ENCODE measurements at regions not wholly inside any gene's neighbourhood (a gene's known extent, or its start where the extent isn't known, plus 50 kb on each side); places are given as distances from the start of the nearest gene placed in this dataset.

GRCh38 chr15:39338251-39338650 is 242.6 kb upstream of the THBS1 start:
- TF ChIP-seq CTCF (IDR thresholded peaks at IDR 0.05) (no peak), POLR2AphosphoS5 (IDR thresholded peaks at IDR 0.05; ENCODE audit: low read depth, low read length) (no peak), SIN3A (IDR thresholded peaks at IDR 0.05; ENCODE audit: borderline replicate concordance, insufficient read depth, low read depth, low read length) (no peak), REST (IDR thresholded peaks at IDR 0.05; ENCODE audit: insufficient read depth in 1 of 2, low read depth in 2 of 2, low read length in 1 of 2) (no peak), TCF7L2 (IDR thresholded peaks at IDR 0.05; ENCODE audit: low read depth, low read length) (no peak)

All from Panc1 (cell line).